ENCODE measurements at regions not wholly inside any gene's neighbourhood (a gene's known extent, or its start where the extent isn't known, plus 50 kb on each side); places are given as distances from the start of the nearest gene placed in this dataset.

DNA sequence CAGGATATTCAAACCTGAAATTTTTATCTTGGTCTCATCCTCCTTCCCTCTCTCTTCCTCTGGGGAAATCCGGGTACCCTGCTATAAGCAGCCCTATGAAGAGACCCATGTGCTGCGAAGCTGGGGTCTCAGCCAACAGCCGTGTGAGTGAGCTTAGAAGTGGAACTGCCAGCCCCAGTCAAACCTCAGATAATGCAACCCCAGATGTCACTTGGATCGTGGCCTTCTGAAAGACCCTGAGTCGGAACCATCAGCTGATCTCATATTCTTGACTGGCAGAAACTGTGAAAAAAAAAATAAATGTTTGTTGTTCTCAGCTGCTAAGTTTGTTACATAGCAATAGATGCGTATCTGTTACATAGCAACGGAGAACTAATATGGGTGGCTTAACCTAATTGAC lies 198.1 kb upstream of the NPY2R start:
- TF ChIP-seq, protein P1, sequence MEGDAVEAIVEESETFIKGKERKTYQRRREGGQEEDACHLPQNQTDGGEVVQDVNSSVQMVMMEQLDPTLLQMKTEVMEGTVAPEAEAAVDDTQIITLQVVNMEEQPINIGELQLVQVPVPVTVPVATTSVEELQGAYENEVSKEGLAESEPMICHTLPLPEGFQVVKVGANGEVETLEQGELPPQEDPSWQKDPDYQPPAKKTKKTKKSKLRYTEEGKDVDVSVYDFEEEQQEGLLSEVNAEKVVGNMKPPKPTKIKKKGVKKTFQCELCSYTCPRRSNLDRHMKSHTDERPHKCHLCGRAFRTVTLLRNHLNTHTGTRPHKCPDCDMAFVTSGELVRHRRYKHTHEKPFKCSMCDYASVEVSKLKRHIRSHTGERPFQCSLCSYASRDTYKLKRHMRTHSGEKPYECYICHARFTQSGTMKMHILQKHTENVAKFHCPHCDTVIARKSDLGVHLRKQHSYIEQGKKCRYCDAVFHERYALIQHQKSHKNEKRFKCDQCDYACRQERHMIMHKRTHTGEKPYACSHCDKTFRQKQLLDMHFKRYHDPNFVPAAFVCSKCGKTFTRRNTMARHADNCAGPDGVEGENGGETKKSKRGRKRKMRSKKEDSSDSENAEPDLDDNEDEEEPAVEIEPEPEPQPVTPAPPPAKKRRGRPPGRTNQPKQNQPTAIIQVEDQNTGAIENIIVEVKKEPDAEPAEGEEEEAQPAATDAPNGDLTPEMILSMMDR (IDR thresholded peaks at IDR 0.05): no peak

DNA sequence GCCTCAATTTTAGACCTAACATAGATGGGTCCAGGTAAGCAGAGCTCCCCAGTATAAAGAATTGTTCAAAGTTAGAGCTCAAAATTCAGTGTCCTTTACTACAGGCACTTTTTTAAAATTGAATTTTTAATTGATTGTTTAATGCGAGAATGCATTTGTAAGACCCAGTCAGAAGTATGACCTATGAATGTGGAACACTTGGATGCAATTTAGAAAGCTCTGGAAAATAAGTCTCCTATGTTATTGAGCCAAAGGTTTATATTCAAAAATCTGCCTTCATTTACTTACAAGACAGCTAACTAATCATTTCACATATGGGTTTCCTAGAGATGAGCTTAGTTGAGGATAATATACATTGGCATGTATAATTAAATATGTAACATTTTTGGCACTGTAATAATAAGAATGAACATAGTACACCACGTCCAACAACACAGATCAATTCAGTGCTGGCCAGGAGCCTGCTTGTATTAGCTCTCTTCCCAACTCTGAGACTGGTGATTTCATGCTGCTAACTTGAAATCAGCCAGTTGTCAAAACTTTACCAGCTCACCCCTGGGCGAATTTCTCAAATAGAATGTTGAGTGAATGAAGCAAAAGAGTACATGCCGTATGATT lies 197.2 kb upstream of the NPY2R start:
- H3K27me3 ChIP-seq: no peaks in the 10 kb centered on the region
- H3K27ac ChIP-seq: no peak overlapping the region
- intact Hi-C loops (cut with DNase I): no loop called here
- no peaks in the 10 kb centered on the region for H3K9me3 ChIP-seq
- DNase-seq: no peak
- no peaks in the 10 kb centered on the region for H3K4me1 ChIP-seq
- no peak overlapping the region for H3K4me3 ChIP-seq
- no peaks in the 10 kb centered on the region for H3K36me3 ChIP-seq
- no peak overlapping the region for H3K9ac ChIP-seq (ENCODE audit: low read depth in 2 of 2, low read length in 2 of 2)
- TF ChIP-seq, protein P1 (IDR thresholded peaks at IDR 0.05): no peak

More for the DNA sequence above, 198.1 kb upstream of the NPY2R start:
- Histone ChIP-seq H3K36me3 (no peaks in the 10 kb centered on the region), H3K4me1 (no peaks in the 10 kb centered on the region), H3K4me3 (no peak overlapping the region), H3K9me3 (no peaks in the 10 kb centered on the region), H3K27ac (no peak overlapping the region), H3K27me3 (no peaks in the 10 kb centered on the region), H3K9ac (ENCODE audit: low read depth in 2 of 2, low read length in 2 of 2) (no peak overlapping the region)
- intact Hi-C loops (cut with DNase I): no loop called here
- no peak for DNase-seq

DNA sequence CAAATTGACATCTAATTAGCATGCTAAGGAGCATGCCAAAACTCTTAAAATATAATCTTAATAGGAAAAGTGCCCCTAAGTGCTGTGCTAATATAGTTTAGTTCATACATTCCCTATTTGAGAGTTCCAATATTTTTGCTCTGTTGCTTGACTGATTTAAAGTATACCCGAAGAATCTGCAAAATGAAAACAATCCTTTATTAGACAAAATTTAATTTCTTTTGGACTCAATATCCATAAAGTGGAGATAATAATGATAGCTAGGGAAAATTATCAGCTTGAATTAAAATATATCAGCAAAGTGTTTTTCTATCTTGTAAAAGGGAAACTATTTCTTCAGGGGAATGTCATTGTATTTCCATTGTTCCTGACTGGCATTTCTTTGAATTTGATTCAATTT lies 196.0 kb upstream of the NPY2R start:
- DNase-seq: no peak
- intact Hi-C loops (cut with DNase I): no loop called here
- Histone ChIP-seq H3K27ac (no peak overlapping the region), H3K4me1 (no peaks in the 10 kb centered on the region), H3K9ac (ENCODE audit: low read depth in 2 of 2, low read length in 2 of 2) (no peak overlapping the region), H3K9me3 (no peaks in the 10 kb centered on the region), H3K27me3 (no peaks in the 10 kb centered on the region), H3K36me3 (no peaks in the 10 kb centered on the region), H3K4me3 (no peak overlapping the region)
- TF ChIP-seq, protein P1 (IDR thresholded peaks at IDR 0.05): no peak

DNA sequence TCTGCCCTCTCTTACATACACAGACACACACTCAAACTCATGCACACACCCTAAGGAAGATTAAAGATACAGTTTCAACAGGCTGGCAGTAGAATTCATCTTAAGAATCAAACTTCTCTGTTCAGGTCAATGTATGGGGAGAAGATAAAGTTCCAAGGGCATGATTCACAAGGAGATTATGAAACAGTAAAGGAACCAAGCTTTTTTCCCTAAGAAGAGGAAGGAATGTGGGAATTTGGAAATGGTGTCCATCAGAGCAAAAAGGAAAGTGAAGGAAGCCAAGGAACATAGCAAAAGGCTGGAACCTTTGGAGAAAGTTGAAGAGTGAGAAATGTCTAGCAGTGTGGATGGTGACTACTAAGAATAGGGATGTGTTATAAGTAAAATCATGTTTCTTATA lies 191.0 kb upstream of the NPY2R start:
- no peak overlapping the region for H3K27ac ChIP-seq
- TF ChIP-seq, protein P1 (IDR thresholded peaks at IDR 0.05): no peak
- no peaks in the 10 kb centered on the region for H3K27me3 ChIP-seq
- H3K4me3 ChIP-seq: no peak overlapping the region
- no peaks in the 10 kb centered on the region for H3K9me3 ChIP-seq
- H3K9ac ChIP-seq (ENCODE audit: low read depth in 2 of 2, low read length in 2 of 2): no peak overlapping the region
- H3K4me1 ChIP-seq: no peaks in the 10 kb centered on the region
- DNase-seq: no peak
- no peaks in the 10 kb centered on the region for H3K36me3 ChIP-seq
- intact Hi-C loops (cut with DNase I): no loop called here

DNA sequence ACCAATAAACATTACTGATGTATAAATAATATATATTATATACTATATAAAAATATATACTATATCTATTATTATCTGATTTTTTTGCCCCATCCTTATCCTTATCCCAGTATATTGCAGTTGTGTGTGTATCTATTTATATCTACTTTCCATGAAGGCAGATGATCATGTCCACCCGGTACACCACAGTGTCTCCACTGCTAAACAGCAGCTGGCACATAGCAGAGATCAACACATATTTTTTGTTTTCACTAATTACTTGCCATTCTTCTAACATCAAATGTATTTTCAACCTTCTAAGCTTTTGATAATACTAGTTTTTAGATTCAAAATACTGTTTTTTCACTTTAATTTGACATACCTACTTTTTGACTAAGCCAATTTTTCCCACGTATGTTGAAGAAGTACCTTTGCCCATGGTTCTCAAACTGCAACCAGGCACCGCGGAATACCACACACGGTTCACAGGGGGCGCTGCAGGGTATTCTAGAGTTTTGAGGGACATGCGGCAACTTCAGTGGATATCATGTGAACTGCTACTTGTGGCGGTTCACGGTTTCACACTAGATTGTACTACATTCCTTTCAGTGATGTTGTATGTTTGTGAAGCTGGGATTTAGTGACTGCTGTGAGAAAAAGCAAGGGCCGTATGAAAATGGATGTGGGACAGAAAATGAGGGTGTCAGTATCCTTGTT lies 182.5 kb upstream of the NPY2R start:
- Histone ChIP-seq H3K4me1 (no peaks in the 10 kb centered on the region), H3K9me3 (no peaks in the 10 kb centered on the region), H3K9ac (ENCODE audit: low read depth in 2 of 2, low read length in 2 of 2) (no peak overlapping the region), H3K27ac (no peak overlapping the region), H3K36me3 (no peaks in the 10 kb centered on the region), H3K27me3 (no peaks in the 10 kb centered on the region), H3K4me3 (no peak overlapping the region)
- DNase-seq: peak; percentile 66
- intact Hi-C loops (cut with DNase I): loop anchor here (5.0 to 10.0 kb wide), 2 partner anchors 141 to 339 kb away; no protein-coding TSS in a partner anchor
- TF ChIP-seq, protein P1 (IDR thresholded peaks at IDR 0.05): peak; percentile 49
